ENCODE measurements at regions not wholly inside any gene's neighbourhood (a gene's known extent, or its start where the extent isn't known, plus 50 kb on each side); places are given as distances from the start of the nearest gene placed in this dataset.

DNA sequence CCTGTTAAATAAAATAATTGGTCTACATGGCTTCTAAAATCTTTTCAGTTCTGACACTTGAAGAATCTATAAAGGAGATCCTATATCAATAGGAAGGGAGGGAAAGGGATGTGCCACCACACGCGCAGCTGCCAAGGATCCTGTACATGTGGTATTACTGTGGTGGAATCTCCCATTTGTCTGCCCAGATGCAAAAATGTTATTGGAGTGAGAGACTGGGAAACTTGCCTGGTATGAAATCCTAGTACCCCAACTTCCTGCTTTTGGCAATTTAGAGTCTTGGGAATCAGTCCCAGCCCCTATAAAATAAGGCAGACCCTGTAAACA is 81.9 kb upstream of the PICALM start:
- TF ChIP-seq EZH2phosphoT487 (IDR thresholded peaks at IDR 0.05; ENCODE audit: insufficient read depth, low read depth), result no peak
- no peak for TF ChIP-seq EZH2 (IDR thresholded peaks at IDR 0.05; ENCODE audit: insufficient read depth, poor library complexity, severe bottlenecking)
